VCaP (cell line): ENCODE measurements at regions not wholly inside any gene's neighbourhood (a gene's known extent, or its start where the extent isn't known, plus 50 kb on each side); places are given as distances from the start of the nearest gene placed in this dataset.

Experiments
- H3K27ac ChIP-seq: fragments of 450-650 bp; 2 replicates; pipeline ENCODE4 v1.5.1; 2017
- CTCF ChIP-seq: fragments of 450-650 bp; conservative IDR thresholded peaks from 2 replicates; pipeline ENCODE4 v1.5.1; 2017; ENCODE audit warnings: mild to moderate bottlenecking, moderate library complexity

DNA sequence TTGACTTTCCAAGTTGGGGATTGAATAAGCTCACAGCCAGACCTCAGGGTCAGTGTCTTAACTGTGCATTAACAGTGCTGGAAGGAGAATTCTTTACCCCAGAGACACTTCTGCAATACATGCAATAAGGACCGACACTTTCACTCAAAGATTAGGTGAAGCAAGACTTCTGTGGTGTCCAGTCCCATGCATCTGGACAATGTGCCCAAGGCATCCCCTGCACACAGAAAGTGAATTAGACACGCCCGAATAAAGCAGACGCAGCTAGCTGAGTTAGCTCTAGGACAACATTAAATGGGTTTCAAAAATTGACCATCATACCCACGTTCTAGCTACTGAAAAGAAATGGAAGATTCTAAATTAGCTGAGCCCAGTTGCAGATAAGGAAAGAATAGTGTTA is 223.9 kb upstream of the NR2F2 start:
- TF ChIP-seq CTCF, result no peak
- no peak overlapping the region for H3K27ac ChIP-seq

DNA sequence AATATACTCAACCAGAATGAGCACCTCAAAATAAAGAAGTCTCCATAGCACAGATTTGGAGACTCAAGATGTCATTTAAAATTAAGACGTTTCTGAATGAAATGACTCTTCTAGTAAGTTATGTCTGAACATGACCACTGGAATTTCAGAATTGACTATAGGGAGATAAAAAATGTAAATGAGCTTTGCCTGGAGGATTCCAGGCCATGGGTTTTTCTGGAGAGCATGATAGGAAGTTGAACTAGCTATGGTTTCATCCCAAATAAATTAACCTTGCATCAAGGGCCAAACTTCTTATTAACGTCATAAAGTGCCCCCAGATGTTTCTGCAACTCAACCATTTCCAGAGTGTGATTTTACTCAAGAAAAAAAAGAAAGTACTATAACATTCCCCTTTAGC is 222.6 kb upstream of the NR2F2 start:
- H3K27ac ChIP-seq, result no peak overlapping the region
- TF ChIP-seq CTCF, result no peak

DNA sequence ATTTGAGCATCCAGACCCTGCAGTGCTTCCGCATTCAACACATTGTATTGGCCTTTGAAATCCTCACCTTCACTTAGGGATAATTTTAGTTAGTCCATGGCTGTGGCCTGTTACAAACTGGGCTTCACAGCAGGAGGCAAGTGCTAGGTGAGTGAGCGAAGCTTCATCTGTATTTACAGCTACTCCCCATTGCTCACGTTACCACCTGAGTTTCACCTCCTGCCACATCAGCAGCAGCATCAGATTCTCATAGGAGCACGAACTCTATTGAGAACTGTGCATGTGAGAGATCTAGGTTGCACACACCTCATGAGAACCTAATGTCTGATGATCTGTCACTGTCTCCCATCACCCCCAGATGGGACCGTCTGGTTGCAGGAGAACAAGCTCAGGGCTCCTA is 222.1 kb upstream of the NR2F2 start:
- H3K27ac ChIP-seq, result no peak overlapping the region
- TF ChIP-seq CTCF, result no peak

- no peak for TF ChIP-seq CTCF
Observed at GRCh38 chr15:96109820-96110219, 220.7 kb upstream of the NR2F2 start.

GRCh38 chr15:96112018-96112417 is 218.5 kb upstream of the NR2F2 start:
- no peak overlapping the region for H3K27ac ChIP-seq
- no peak for TF ChIP-seq CTCF

More at GRCh38 chr15:96109820-96110219, 220.7 kb upstream of the NR2F2 start:
- no peak overlapping the region for H3K27ac ChIP-seq

DNA sequence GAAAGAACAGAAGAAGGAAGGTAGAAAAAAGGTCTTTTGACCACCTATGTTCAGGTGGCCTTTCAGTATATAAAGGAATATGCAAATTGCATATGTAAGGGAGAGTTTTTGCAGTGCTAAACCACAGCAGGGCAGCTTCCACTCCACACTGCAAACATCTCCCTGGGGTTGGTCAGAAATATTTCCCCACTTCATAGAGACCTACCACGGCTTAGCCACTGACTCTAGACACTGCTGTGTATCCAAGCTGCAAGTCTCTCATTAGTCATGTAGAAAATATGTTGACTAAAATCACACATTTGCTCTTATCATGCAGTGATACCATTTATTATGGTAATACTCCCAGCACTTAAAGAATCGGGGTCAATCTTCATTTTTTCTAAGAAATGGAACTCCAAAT is 214.9 kb upstream of the NR2F2 start:
- no peak for TF ChIP-seq CTCF
- H3K27ac ChIP-seq, result no peak overlapping the region

- H3K27ac ChIP-seq, result no peak overlapping the region
- no peak for TF ChIP-seq CTCF
Observed at GRCh38 chr15:96117270-96117669, 213.2 kb upstream of the NR2F2 start.

- no peak overlapping the region for H3K27ac ChIP-seq
- no peak for TF ChIP-seq CTCF
Observed at GRCh38 chr15:96119734-96120133, 210.8 kb upstream of the NR2F2 start.
